ENCODE measurements at regions not wholly inside any gene's neighbourhood (a gene's known extent, or its start where the extent isn't known, plus 50 kb on each side); places are given as distances from the start of the nearest gene placed in this dataset.

DNA sequence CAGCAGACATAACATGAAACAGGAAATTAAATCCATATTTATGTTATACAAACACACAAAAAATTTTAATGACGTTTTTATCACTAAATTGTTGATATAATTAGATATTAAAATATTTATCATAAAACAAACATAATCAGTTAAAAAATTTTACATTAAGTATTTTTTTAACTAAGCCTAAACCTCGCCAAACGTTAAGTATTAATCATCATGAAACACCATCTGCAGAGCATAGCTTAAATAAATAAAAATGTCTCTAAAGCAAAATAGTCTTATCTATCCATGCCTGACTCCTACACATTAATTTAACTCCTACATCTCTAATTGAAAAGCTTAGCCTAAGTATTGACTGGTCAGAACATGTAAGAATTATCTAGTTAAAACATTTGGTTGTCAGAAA, 271.6 kb upstream of the RND3 start (continued):
- TF ChIP-seq ZNF423 (CRISPR knock-in tag; IDR thresholded peaks at IDR 0.05) (no peak), ETV6 (CRISPR knock-in tag; IDR thresholded peaks at IDR 0.05) (no peak), USF2 (CRISPR knock-in tag; IDR thresholded peaks at IDR 0.05) (no peak)

- no peak overlapping the region for H3K4me3 Mint-ChIP-seq
- H3K36me3 Mint-ChIP-seq = peaks cover 11% of the 10 kb centered on the region
- no peak for ATAC-seq
- H3K27ac Mint-ChIP-seq = no peak overlapping the region
- ChIA-PET CTCF (no interaction called here), POLR2A (no interaction called here)
- no peaks in the 10 kb centered on the region for H3K27me3 Mint-ChIP-seq (ENCODE audit: low read depth)
- H3K9me3 Mint-ChIP-seq = peaks cover 7% of the 10 kb centered on the region; the same call in 1 of the 2 replicates
- no peak for DNase-seq (ENCODE audit: low spot score)
- H3K4me1 Mint-ChIP-seq = peaks cover 42% of the 10 kb centered on the region
- TF ChIP-seq, protein P1, sequence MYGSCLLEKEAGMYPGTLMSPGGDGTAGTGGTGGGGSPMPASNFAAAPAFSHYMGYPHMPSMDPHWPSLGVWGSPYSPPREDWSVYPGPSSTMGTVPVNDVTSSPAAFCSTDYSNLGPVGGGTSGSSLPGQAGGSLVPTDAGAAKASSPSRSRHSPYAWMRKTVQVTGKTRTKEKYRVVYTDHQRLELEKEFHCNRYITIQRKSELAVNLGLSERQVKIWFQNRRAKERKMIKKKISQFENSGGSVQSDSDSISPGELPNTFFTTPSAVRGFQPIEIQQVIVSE (CRISPR knock-in tag; IDR thresholded peaks at IDR 0.05; ENCODE audit: borderline replicate concordance) = no peak
- TF ChIP-seq, protein P2, sequence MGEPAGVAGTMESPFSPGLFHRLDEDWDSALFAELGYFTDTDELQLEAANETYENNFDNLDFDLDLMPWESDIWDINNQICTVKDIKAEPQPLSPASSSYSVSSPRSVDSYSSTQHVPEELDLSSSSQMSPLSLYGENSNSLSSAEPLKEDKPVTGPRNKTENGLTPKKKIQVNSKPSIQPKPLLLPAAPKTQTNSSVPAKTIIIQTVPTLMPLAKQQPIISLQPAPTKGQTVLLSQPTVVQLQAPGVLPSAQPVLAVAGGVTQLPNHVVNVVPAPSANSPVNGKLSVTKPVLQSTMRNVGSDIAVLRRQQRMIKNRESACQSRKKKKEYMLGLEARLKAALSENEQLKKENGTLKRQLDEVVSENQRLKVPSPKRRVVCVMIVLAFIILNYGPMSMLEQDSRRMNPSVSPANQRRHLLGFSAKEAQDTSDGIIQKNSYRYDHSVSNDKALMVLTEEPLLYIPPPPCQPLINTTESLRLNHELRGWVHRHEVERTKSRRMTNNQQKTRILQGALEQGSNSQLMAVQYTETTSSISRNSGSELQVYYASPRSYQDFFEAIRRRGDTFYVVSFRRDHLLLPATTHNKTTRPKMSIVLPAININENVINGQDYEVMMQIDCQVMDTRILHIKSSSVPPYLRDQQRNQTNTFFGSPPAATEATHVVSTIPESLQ (CRISPR knock-in tag; IDR thresholded peaks at IDR 0.05) = no peak
- TF ChIP-seq, protein P3, sequence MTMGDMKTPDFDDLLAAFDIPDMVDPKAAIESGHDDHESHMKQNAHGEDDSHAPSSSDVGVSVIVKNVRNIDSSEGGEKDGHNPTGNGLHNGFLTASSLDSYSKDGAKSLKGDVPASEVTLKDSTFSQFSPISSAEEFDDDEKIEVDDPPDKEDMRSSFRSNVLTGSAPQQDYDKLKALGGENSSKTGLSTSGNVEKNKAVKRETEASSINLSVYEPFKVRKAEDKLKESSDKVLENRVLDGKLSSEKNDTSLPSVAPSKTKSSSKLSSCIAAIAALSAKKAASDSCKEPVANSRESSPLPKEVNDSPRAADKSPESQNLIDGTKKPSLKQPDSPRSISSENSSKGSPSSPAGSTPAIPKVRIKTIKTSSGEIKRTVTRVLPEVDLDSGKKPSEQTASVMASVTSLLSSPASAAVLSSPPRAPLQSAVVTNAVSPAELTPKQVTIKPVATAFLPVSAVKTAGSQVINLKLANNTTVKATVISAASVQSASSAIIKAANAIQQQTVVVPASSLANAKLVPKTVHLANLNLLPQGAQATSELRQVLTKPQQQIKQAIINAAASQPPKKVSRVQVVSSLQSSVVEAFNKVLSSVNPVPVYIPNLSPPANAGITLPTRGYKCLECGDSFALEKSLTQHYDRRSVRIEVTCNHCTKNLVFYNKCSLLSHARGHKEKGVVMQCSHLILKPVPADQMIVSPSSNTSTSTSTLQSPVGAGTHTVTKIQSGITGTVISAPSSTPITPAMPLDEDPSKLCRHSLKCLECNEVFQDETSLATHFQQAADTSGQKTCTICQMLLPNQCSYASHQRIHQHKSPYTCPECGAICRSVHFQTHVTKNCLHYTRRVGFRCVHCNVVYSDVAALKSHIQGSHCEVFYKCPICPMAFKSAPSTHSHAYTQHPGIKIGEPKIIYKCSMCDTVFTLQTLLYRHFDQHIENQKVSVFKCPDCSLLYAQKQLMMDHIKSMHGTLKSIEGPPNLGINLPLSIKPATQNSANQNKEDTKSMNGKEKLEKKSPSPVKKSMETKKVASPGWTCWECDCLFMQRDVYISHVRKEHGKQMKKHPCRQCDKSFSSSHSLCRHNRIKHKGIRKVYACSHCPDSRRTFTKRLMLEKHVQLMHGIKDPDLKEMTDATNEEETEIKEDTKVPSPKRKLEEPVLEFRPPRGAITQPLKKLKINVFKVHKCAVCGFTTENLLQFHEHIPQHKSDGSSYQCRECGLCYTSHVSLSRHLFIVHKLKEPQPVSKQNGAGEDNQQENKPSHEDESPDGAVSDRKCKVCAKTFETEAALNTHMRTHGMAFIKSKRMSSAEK (CRISPR knock-in tag; IDR thresholded peaks at IDR 0.05; ENCODE audit: borderline replicate concordance) = no peak
- TF ChIP-seq SP1 (CRISPR knock-in tag; conservative IDR thresholded peaks at IDR 0.05) (no peak), GABPB1 (CRISPR knock-in tag; IDR thresholded peaks at IDR 0.05) (no peak), TEAD1 (CRISPR knock-in tag; IDR thresholded peaks at IDR 0.05) (no peak), GRHL2 (CRISPR knock-in tag; IDR thresholded peaks at IDR 0.05; ENCODE audit: insufficient replicate concordance, severe bottlenecking) (no peak), NFATC4 (CRISPR knock-in tag; IDR thresholded peaks at IDR 0.05) (no peak), ZNF512 (CRISPR knock-in tag; IDR thresholded peaks at IDR 0.05; ENCODE audit: borderline replicate concordance) (no peak), FOXP1 (CRISPR knock-in tag; IDR thresholded peaks at IDR 0.05; ENCODE audit: borderline replicate concordance) (no peak), JUN (CRISPR knock-in tag; IDR thresholded peaks at IDR 0.05) (no peak), SOX15 (CRISPR knock-in tag; IDR thresholded peaks at IDR 0.05) (no peak)
- TF ChIP-seq, protein P4, sequence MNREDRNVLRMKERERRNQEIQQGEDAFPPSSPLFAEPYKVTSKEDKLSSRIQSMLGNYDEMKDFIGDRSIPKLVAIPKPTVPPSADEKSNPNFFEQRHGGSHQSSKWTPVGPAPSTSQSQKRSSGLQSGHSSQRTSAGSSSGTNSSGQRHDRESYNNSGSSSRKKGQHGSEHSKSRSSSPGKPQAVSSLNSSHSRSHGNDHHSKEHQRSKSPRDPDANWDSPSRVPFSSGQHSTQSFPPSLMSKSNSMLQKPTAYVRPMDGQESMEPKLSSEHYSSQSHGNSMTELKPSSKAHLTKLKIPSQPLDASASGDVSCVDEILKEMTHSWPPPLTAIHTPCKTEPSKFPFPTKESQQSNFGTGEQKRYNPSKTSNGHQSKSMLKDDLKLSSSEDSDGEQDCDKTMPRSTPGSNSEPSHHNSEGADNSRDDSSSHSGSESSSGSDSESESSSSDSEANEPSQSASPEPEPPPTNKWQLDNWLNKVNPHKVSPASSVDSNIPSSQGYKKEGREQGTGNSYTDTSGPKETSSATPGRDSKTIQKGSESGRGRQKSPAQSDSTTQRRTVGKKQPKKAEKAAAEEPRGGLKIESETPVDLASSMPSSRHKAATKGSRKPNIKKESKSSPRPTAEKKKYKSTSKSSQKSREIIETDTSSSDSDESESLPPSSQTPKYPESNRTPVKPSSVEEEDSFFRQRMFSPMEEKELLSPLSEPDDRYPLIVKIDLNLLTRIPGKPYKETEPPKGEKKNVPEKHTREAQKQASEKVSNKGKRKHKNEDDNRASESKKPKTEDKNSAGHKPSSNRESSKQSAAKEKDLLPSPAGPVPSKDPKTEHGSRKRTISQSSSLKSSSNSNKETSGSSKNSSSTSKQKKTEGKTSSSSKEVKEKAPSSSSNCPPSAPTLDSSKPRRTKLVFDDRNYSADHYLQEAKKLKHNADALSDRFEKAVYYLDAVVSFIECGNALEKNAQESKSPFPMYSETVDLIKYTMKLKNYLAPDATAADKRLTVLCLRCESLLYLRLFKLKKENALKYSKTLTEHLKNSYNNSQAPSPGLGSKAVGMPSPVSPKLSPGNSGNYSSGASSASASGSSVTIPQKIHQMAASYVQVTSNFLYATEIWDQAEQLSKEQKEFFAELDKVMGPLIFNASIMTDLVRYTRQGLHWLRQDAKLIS (CRISPR knock-in tag; IDR thresholded peaks at IDR 0.05; ENCODE audit: borderline replicate concordance) = no peak
- TF ChIP-seq, protein P5, sequence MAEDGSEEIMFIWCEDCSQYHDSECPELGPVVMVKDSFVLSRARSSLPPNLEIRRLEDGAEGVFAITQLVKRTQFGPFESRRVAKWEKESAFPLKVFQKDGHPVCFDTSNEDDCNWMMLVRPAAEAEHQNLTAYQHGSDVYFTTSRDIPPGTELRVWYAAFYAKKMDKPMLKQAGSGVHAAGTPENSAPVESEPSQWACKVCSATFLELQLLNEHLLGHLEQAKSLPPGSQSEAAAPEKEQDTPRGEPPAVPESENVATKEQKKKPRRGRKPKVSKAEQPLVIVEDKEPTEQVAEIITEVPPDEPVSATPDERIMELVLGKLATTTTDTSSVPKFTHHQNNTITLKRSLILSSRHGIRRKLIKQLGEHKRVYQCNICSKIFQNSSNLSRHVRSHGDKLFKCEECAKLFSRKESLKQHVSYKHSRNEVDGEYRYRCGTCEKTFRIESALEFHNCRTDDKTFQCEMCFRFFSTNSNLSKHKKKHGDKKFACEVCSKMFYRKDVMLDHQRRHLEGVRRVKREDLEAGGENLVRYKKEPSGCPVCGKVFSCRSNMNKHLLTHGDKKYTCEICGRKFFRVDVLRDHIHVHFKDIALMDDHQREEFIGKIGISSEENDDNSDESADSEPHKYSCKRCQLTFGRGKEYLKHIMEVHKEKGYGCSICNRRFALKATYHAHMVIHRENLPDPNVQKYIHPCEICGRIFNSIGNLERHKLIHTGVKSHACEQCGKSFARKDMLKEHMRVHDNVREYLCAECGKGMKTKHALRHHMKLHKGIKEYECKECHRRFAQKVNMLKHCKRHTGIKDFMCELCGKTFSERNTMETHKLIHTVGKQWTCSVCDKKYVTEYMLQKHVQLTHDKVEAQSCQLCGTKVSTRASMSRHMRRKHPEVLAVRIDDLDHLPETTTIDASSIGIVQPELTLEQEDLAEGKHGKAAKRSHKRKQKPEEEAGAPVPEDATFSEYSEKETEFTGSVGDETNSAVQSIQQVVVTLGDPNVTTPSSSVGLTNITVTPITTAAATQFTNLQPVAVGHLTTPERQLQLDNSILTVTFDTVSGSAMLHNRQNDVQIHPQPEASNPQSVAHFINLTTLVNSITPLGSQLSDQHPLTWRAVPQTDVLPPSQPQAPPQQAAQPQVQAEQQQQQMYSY (CRISPR knock-in tag; IDR thresholded peaks at IDR 0.05) = no peak
- TF ChIP-seq, protein P6, sequence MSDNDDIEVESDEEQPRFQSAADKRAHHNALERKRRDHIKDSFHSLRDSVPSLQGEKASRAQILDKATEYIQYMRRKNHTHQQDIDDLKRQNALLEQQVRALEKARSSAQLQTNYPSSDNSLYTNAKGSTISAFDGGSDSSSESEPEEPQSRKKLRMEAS (CRISPR knock-in tag; IDR thresholded peaks at IDR 0.05) = no peak
Observed at GRCh38 chr2:150752229-150752628, 264.8 kb upstream of the RND3 start.

Data from WTC11 (cell line).